Ascending aorta (tissue), 2 donors: ENCODE measurements at regions not wholly inside any gene's neighbourhood (a gene's known extent, or its start where the extent isn't known, plus 50 kb on each side); places are given as distances from the start of the nearest gene placed in this dataset.

Source experiments
- DNase-seq, 2 donors: peaks; one replicate each; pipeline ENCODE4 v3.0.0-alpha.2; 2019; ENCODE audit warnings: low spot score in 2 of 2
- H3K27ac ChIP-seq, 2 donors: fragments of 200-600 bp; sonication (generic); one replicate each; pipeline ENCODE4 v1.5.1; 2016 to 2017; ENCODE audit warnings: mild to moderate bottlenecking in 1 of 2
- H3K27me3 ChIP-seq: fragments of 200-600 bp; sonication (generic); one replicate; pipeline ENCODE4 v1.5.1; 2017
- H3K36me3 ChIP-seq, 2 donors: fragments of 200-600 bp; sonication (generic); one replicate each; pipeline ENCODE4 v1.5.1; 2016
- H3K4me1 ChIP-seq, 2 donors: fragments of 200-600 bp; sonication (generic); one replicate each; pipeline ENCODE4 v1.5.1; 2016 to 2017; ENCODE audit warnings: mild to moderate bottlenecking in 1 of 2
- H3K4me3 ChIP-seq, 2 donors: fragments of 200-600 bp; sonication (generic); one replicate each; pipeline ENCODE4 v1.5.1; 2016 to 2017; ENCODE audit warnings: mild to moderate bottlenecking in 1 of 2
- H3K9me3 ChIP-seq, 2 donors: fragments of 200-600 bp; sonication (generic); one replicate each; pipeline ENCODE4 v1.5.1; 2016
- CTCF ChIP-seq, 3 experiments: fragments of 200-600 bp in 2 of 3; fragments of 450-650 bp in 1 of 3; sonication (generic) in 2 of 3; IDR thresholded peaks; one replicate each; pipeline ENCODE4 v1.5.1; 2016 to 2019; ENCODE audit warnings: antibody characterized with exemption in 3 of 3, mild to moderate bottlenecking in 1 of 3, moderate library complexity in 1 of 3
- intact Hi-C: fragments of 100-400 bp; cut with DNase I; formaldehyde crosslinking; loops from one replicate; pipeline ENCODE4 v1.15.1; 2023

GRCh38 chr7:135308583-135309327, 75.1 kb downstream of the STRA8 start:
- TF ChIP-seq CTCF (IDR thresholded peaks at IDR 0.05): no peak
- H3K4me3 ChIP-seq: no peak overlapping the region
- intact Hi-C loops: loop anchor here (5.0 kb wide), 1 partner anchor 246 kb away; no protein-coding TSS in a partner anchor

More at GRCh38 chr7:135308583-135309327, 75.1 kb downstream of the STRA8 start:
- Histone ChIP-seq H3K27me3 (no peaks in the 10 kb centered on the region), H3K36me3 (no peaks in the 10 kb centered on the region), H3K4me1 (no peaks in the 10 kb centered on the region), H3K9me3 (no peaks in the 10 kb centered on the region), H3K27ac (no peak overlapping the region)
- no peak for DNase-seq
